Thyroid gland (tissue), 4 donors: ENCODE measurements at regions not wholly inside any gene's neighbourhood (a gene's known extent, or its start where the extent isn't known, plus 50 kb on each side); places are given as distances from the start of the nearest gene placed in this dataset.

ENCODE experiments used
- DNase-seq, 2 donors: peaks; one replicate each; pipeline ENCODE4 v3.0.0-alpha.2; 2019
- H3K27ac ChIP-seq, 3 donors: fragments of 200-600 bp; sonication (generic); 1 replicate in 2 of 3; 2 replicates in 1 of 3; pipeline ENCODE4 v1.5.1; 2016 to 2019; ENCODE audit warnings: mild to moderate bottlenecking in 1 of 3, moderate library complexity in 1 of 3
- H3K27me3 ChIP-seq: fragments of 200-600 bp; sonication (generic); one replicate; pipeline ENCODE4 v1.5.1; 2019
- H3K36me3 ChIP-seq, 2 donors: fragments of 200-600 bp; sonication (generic); one replicate each; pipeline ENCODE4 v1.5.1; 2016 to 2019
- H3K4me1 ChIP-seq, 2 donors: fragments of 200-600 bp; sonication (generic); one replicate each; pipeline ENCODE4 v1.5.1; 2017 to 2019
- H3K4me3 ChIP-seq, 3 donors: fragments of 200-600 bp; sonication (generic); replicated peaks in 1 of 3; 1 replicate in 2 of 3; 2 replicates in 1 of 3; pipeline ENCODE4 v1.5.1; 2016; ENCODE audit warnings: mild to moderate bottlenecking in 1 of 3
- H3K9me3 ChIP-seq: fragments of 200-600 bp; sonication (generic); one replicate; pipeline ENCODE4 v1.5.1; 2017
- CTCF ChIP-seq, 6 experiments: fragments of 200-600 bp in 3 of 6; fragments of 450-650 bp in 3 of 6; sonication (generic) in 3 of 6; IDR thresholded peaks; one replicate each; pipeline ENCODE4 v1.5.1; 2016 to 2019; ENCODE audit warnings: antibody characterized with exemption in 6 of 6, mild to moderate bottlenecking in 2 of 6, inconsistent platforms in 1 of 6, moderate library complexity in 1 of 6
- POLR2A ChIP-seq, 2 donors: fragments of 450-650 bp; IDR thresholded peaks; one replicate each; pipeline ENCODE4 v1.6.1; 2017; ENCODE audit warnings: antibody characterized with exemption in 2 of 2, mild to moderate bottlenecking in 2 of 2, moderate library complexity in 1 of 2
- WGBS, 2 donors: methylation state at CpG; one replicate each; pipeline ENCODE4 v1.1.5; 2017; 5-methylcytosine and 5-hydroxymethylcytosine counted together
- intact Hi-C: fragments of 100-400 bp; cut with DNase I; formaldehyde crosslinking; loops from one replicate; pipeline ENCODE4 v1.15.1; 2023

- DNase-seq: no peak
- Histone ChIP-seq H3K27me3 (no peaks in the 10 kb centered on the region), H3K4me1 (no peaks in the 10 kb centered on the region), H3K36me3 (no peaks in the 10 kb centered on the region), H3K4me3 (no peak overlapping the region), H3K9me3 (no peaks in the 10 kb centered on the region), H3K27ac (no peak overlapping the region)
- TF ChIP-seq POLR2A (IDR thresholded peaks at IDR 0.05) (no peak), CTCF (IDR thresholded peaks at IDR 0.05) (no peak)
- 81 to 88% methylated on average over 4 of the region's 4 CpGs for WGBS, 2 donors
- intact Hi-C loops: no loop called here
Observed at GRCh38 chr12:124169577-124170284, 125.2 kb upstream of the RFLNA start.

- no peak overlapping the region for H3K4me3 ChIP-seq
- no peak overlapping the region for H3K27ac ChIP-seq
- no peaks in the 10 kb centered on the region for H3K9me3 ChIP-seq
- TF ChIP-seq CTCF (IDR thresholded peaks at IDR 0.05) (no peak), POLR2A (IDR thresholded peaks at IDR 0.05) (no peak)
- 56 to 74% methylated on average over 5 of the region's 5 CpGs for WGBS, 2 donors
- no peaks in the 10 kb centered on the region for H3K4me1 ChIP-seq
- intact Hi-C loops: no loop called here
- no peak for DNase-seq
- H3K27me3 ChIP-seq: no peaks in the 10 kb centered on the region
- H3K36me3 ChIP-seq: no peaks in the 10 kb centered on the region
Observed at GRCh38 chr12:124170760-124171159, 124.1 kb upstream of the RFLNA start.

- H3K4me3 ChIP-seq: no peak overlapping the region
- WGBS, 2 donors: 86 to 88% methylated on average over 8 of the region's 8 CpGs
Observed at GRCh38 chr12:124171231-124171979, 123.5 kb upstream of the RFLNA start.

GRCh38 chr12:124172636-124173035 lies 122.3 kb upstream of the RFLNA start:
- TF ChIP-seq POLR2A (IDR thresholded peaks at IDR 0.05) (no peak), CTCF (IDR thresholded peaks at IDR 0.05) (no peak)
- H3K4me3 ChIP-seq: no peak overlapping the region
- intact Hi-C loops: no loop called here
- H3K4me1 ChIP-seq: no peaks in the 10 kb centered on the region
- H3K27me3 ChIP-seq: no peaks in the 10 kb centered on the region
- 83 to 98% methylated on average over 5 to 6 of the region's 6 CpGs for WGBS, 2 donors
- no peaks in the 10 kb centered on the region for H3K36me3 ChIP-seq
- DNase-seq: no peak
- H3K9me3 ChIP-seq: no peaks in the 10 kb centered on the region
- H3K27ac ChIP-seq: no peak overlapping the region

More at GRCh38 chr12:124171231-124171979, 123.5 kb upstream of the RFLNA start:
- TF ChIP-seq POLR2A (IDR thresholded peaks at IDR 0.05) (no peak), CTCF (IDR thresholded peaks at IDR 0.05) (no peak)
- Histone ChIP-seq H3K27ac (no peak overlapping the region), H3K36me3 (no peaks in the 10 kb centered on the region), H3K9me3 (no peaks in the 10 kb centered on the region), H3K27me3 (no peaks in the 10 kb centered on the region), H3K4me1 (no peaks in the 10 kb centered on the region)
- DNase-seq: no peak
- intact Hi-C loops: no loop called here

- Histone ChIP-seq H3K36me3 (no peaks in the 10 kb centered on the region), H3K9me3 (no peaks in the 10 kb centered on the region), H3K27me3 (no peaks in the 10 kb centered on the region), H3K4me3 (no peak overlapping the region), H3K27ac (no peak overlapping the region), H3K4me1 (no peaks in the 10 kb centered on the region)
- 93 to 95% methylated on average over 7 of the region's 7 CpGs for WGBS, 2 donors
- no peak for TF ChIP-seq POLR2A (IDR thresholded peaks at IDR 0.05)
- intact Hi-C loops: no loop called here
- no peak for DNase-seq
Observed at GRCh38 chr12:124173692-124174091, 121.2 kb upstream of the RFLNA start.
